GM12878 (cell line): ENCODE measurements at regions not wholly inside any gene's neighbourhood (a gene's known extent, or its start where the extent isn't known, plus 50 kb on each side); places are given as distances from the start of the nearest gene placed in this dataset.

ENCODE experiments used
- ATAC-seq: fragments of 200-7000 bp; cut with Tn5 transposase; 3 replicates; pipeline ENCODE4 v1.9.1; 2020; ENCODE audit warnings: mild to moderate bottlenecking, moderate library complexity
- BruUV-seq: library from RNA; stranded (reverse); fragments of 400-500 nt; replicated peaks from 2 replicates; lab custom pipeline; 2021; lab: Mats Ljungman, UMichigan
- CTCF ChIA-PET: fragments of 300-600 bp; sonication (Branson Sonifier 250); formaldehyde crosslinking; extraction: SDS; loops from one replicate; lab custom pipeline; 2021; ENCODE audit warnings: inconsistent platforms; lab: Yijun Ruan, JAX
- POLR2A ChIA-PET: fragments of 350-600 bp; formaldehyde crosslinking; extraction: SDS; loops from one replicate; lab custom pipeline; 2021; ENCODE audit warnings: inconsistent platforms; lab: Charles Lee
- RAD21 ChIA-PET: fragments of 300-600 bp; sonication (Branson Sonifier 250); formaldehyde crosslinking; loops from one replicate; lab custom pipeline; 2023; ENCODE audit warnings: antibody characterized with exemption; ENCODE audit not compliant: unreplicated experiment; lab: Charles Lee
- SMC1A ChIA-PET: fragments of 300-600 bp; sonication (Branson Sonifier 250); formaldehyde crosslinking; loops from one replicate; lab custom pipeline; 2023; ENCODE audit not compliant: unreplicated experiment, uncharacterized antibody; lab: Charles Lee
- DNase-seq: peaks from one replicate; pipeline ENCODE4 v3.0.0-alpha.2; 2011; ENCODE audit warnings: low read depth, low spot score
- FAIRE-seq: peaks from 3 replicates; lab custom pipeline; 2011; peaks lifted over from hg19 to GRCh38; lab: Jason Lieb, UNC
- H2AFZ ChIP-seq: 2 replicates; pipeline ENCODE4 v1.6.0; 2011; ENCODE audit warnings: low read depth, low read length, control low read depth; ENCODE audit not compliant: control insufficient read depth
- H3K27ac ChIP-seq: 2 replicates; pipeline ENCODE4 v1.5.1; 2011; ENCODE audit warnings: control low read depth; ENCODE audit not compliant: control insufficient read depth, insufficient read depth
- H3K27me3 ChIP-seq, 2 experiments: replicated peaks in 1 of 2; 2 replicates each; pipeline versions ENCODE4 v1.6.0 to v1.6.1; 2011; ENCODE audit warnings: low read length in 1 of 2; ENCODE audit not compliant: control insufficient read depth in 2 of 2, insufficient read depth in 2 of 2
- H3K36me3 ChIP-seq, 2 experiments: 2 replicates each; pipeline ENCODE4 v1.5.1; 2011; ENCODE audit warnings: low read length in 1 of 2; ENCODE audit not compliant: control insufficient read depth in 2 of 2, insufficient read depth in 2 of 2
- H3K4me1 ChIP-seq: 2 replicates; pipeline ENCODE4 v1.6.1; 2011; ENCODE audit warnings: mild to moderate bottlenecking, low read length, moderate library complexity, mixed read lengths; ENCODE audit not compliant: control insufficient read depth, insufficient read depth
- H3K4me2 ChIP-seq: 2 replicates; pipeline ENCODE4 v1.6.0; 2011; ENCODE audit warnings: control low read depth; ENCODE audit not compliant: control insufficient read depth, insufficient read depth
- H3K4me3 ChIP-seq: fragments of 200-600 bp; sonication (generic); 2 replicates; pipeline ENCODE4 v1.5.1; 2016
- H3K79me2 ChIP-seq: 2 replicates; pipeline ENCODE4 v1.6.0; 2011; ENCODE audit warnings: low read length; ENCODE audit not compliant: control insufficient read depth, insufficient read depth
- H3K9ac ChIP-seq: 2 replicates; pipeline ENCODE4 v1.8.0; 2011; ENCODE audit warnings: low read length, control low read depth, mixed read lengths; ENCODE audit not compliant: control insufficient read depth, insufficient read depth
- H3K9me3 ChIP-seq: replicated peaks from 3 replicates; pipeline ENCODE4 v1.5.1; 2011; ENCODE audit warnings: mild to moderate bottlenecking, low read length; ENCODE audit not compliant: control insufficient read depth, insufficient read depth
- H4K20me1 ChIP-seq: 2 replicates; pipeline ENCODE4 v1.6.0; 2011; ENCODE audit not compliant: control insufficient read depth, insufficient read depth
- E2F8 ChIP-seq: fragments of 450-650 bp; IDR thresholded peaks from 2 replicates; pipeline ENCODE4 v1.6.1; 2018; ENCODE audit warnings: mild to moderate bottlenecking, low read depth, moderate library complexity; ENCODE audit not compliant: partially characterized antibody
- MEF2A ChIP-seq: IDR thresholded peaks from 2 replicates; pipeline ENCODE4 v1.6.1; 2011; ENCODE audit warnings: low read depth, mild to moderate bottlenecking, low read length, moderate library complexity; ENCODE audit not compliant: insufficient read depth
- MTA2 ChIP-seq: fragments of 450-650 bp; IDR thresholded peaks from 2 replicates; pipeline ENCODE4 v1.6.1; 2016; ENCODE audit warnings: low read depth, mild to moderate bottlenecking, moderate library complexity
- NFYA ChIP-seq: IDR thresholded peaks from 2 replicates; pipeline ENCODE4 v1.6.1; 2011; ENCODE audit warnings: low read depth, mild to moderate bottlenecking, low read length, improper control_type of control experiment, borderline replicate concordance
- NFYB ChIP-seq: IDR thresholded peaks from 2 replicates; pipeline ENCODE4 v1.6.1; 2011; ENCODE audit warnings: low read depth, mild to moderate bottlenecking, low read length, improper control_type of control experiment, moderate library complexity; ENCODE audit not compliant: insufficient read depth
- POLR2AphosphoS2 ChIP-seq: IDR thresholded peaks from 2 replicates; pipeline ENCODE4 v1.6.1; 2011; ENCODE audit warnings: low read depth, mild to moderate bottlenecking, low read length, improper control_type of control experiment, moderate library complexity
- RCOR1 ChIP-seq: conservative IDR thresholded peaks from 2 replicates; pipeline ENCODE4 v1.6.1; 2012; ENCODE audit warnings: low read depth, low read length, improper control_type of control experiment
- TCF12 ChIP-seq: IDR thresholded peaks from 2 replicates; pipeline ENCODE4 v1.6.1; 2011; ENCODE audit warnings: low read depth, mild to moderate bottlenecking, low read length
- WRNIP1 ChIP-seq: IDR thresholded peaks from 2 replicates; pipeline ENCODE4 v1.6.1; 2011; ENCODE audit warnings: low read depth, low read length, improper control_type of control experiment, borderline replicate concordance
- YBX1 ChIP-seq: fragments of 450-650 bp; IDR thresholded peaks from 2 replicates; pipeline ENCODE4 v1.6.1; 2016; ENCODE audit warnings: antibody characterized with exemption
- ZNF592 ChIP-seq: fragments of 450-650 bp; IDR thresholded peaks from 2 replicates; pipeline ENCODE4 v1.6.1; 2017; ENCODE audit warnings: mild to moderate bottlenecking, moderate library complexity
- WGBS: methylation state at CpG from one replicate; pipeline ENCODE4 v1.1.6; 2016; ENCODE audit warnings: low lambda C conversion rate; ENCODE audit not compliant: insufficient replicate concordance, insufficient coverage; ENCODE audit errors: missing lambda C conversion rate; 5-methylcytosine and 5-hydroxymethylcytosine counted together
- in situ Hi-C: fragments of 300-500 bp; cut with MboI; formaldehyde crosslinking; loops from 9 replicates; pipeline ENCODE4 v1.14.3; 2018; ENCODE audit warnings: mixed read lengths
- intact Hi-C: fragments of 100-400 bp; cut with micrococcal nuclease; formaldehyde crosslinking; loops from one replicate; pipeline ENCODE4 v1.14.2; 2022; ENCODE audit not compliant: unreplicated experiment
- TF ChIP-seq, protein P1 (sequence below): fragments of 150-350 bp; IDR thresholded peaks from 2 replicates; pipeline ENCODE4 v1.6.1; 2016; ENCODE audit warnings: low read depth, low read length
- TF ChIP-seq, protein P2 (sequence below): IDR thresholded peaks from 2 replicates; pipeline ENCODE4 v1.6.1; 2011; ENCODE audit warnings: borderline replicate concordance, low read depth, mild to moderate bottlenecking, moderate library complexity, low read length; ENCODE audit not compliant: insufficient read depth, poor library complexity, severe bottlenecking

GRCh38 chr17:71710816-71711215, 410.0 kb upstream of the SOX9 start:
- H3K27ac ChIP-seq = no peak overlapping the region
- H3K27me3 ChIP-seq = no peaks in the 10 kb centered on the region
- SMC1A ChIA-PET = no interaction called here
- H4K20me1 ChIP-seq = no peaks in the 10 kb centered on the region
- RAD21 ChIA-PET = no interaction called here
- no peaks in the 10 kb centered on the region for H3K36me3 ChIP-seq
- no peak overlapping the region for H3K4me2 ChIP-seq
- H3K4me1 ChIP-seq = no peaks in the 10 kb centered on the region
- no peak for ATAC-seq
- TF ChIP-seq, protein P1, sequence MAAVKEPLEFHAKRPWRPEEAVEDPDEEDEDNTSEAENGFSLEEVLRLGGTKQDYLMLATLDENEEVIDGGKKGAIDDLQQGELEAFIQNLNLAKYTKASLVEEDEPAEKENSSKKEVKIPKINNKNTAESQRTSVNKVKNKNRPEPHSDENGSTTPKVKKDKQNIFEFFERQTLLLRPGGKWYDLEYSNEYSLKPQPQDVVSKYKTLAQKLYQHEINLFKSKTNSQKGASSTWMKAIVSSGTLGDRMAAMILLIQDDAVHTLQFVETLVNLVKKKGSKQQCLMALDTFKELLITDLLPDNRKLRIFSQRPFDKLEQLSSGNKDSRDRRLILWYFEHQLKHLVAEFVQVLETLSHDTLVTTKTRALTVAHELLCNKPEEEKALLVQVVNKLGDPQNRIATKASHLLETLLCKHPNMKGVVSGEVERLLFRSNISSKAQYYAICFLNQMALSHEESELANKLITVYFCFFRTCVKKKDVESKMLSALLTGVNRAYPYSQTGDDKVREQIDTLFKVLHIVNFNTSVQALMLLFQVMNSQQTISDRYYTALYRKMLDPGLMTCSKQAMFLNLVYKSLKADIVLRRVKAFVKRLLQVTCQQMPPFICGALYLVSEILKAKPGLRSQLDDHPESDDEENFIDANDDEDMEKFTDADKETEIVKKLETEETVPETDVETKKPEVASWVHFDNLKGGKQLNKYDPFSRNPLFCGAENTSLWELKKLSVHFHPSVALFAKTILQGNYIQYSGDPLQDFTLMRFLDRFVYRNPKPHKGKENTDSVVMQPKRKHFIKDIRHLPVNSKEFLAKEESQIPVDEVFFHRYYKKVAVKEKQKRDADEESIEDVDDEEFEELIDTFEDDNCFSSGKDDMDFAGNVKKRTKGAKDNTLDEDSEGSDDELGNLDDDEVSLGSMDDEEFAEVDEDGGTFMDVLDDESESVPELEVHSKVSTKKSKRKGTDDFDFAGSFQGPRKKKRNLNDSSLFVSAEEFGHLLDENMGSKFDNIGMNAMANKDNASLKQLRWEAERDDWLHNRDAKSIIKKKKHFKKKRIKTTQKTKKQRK = no peak
- TF ChIP-seq ZNF592 (no peak), RCOR1 (no peak), POLR2AphosphoS2 (no peak), YBX1 (no peak), E2F8 (no peak), MEF2A (no peak), MTA2 (no peak), WRNIP1 (no peak), NFYB (no peak), TCF12 (no peak), NFYA (no peak)
- TF ChIP-seq, protein P2, sequence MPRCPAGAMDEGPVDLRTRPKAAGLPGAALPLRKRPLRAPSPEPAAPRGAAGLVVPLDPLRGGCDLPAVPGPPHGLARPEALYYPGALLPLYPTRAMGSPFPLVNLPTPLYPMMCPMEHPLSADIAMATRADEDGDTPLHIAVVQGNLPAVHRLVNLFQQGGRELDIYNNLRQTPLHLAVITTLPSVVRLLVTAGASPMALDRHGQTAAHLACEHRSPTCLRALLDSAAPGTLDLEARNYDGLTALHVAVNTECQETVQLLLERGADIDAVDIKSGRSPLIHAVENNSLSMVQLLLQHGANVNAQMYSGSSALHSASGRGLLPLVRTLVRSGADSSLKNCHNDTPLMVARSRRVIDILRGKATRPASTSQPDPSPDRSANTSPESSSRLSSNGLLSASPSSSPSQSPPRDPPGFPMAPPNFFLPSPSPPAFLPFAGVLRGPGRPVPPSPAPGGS = no peak
- no peak overlapping the region for H3K4me3 ChIP-seq
- H3K9me3 ChIP-seq = no peaks in the 10 kb centered on the region
- in situ Hi-C loops (no loop called here), intact Hi-C loops (no loop called here)
- WGBS = 0% methylated on average over 1 of the region's 1 CpG
- no peak overlapping the region for H2AFZ ChIP-seq
- CTCF ChIA-PET = interaction anchor here (0.7 kb wide), 1 partner anchor 170 kb away, joined by 3 read pairs; no protein-coding TSS in a partner anchor
- no peak for DNase-seq
- BruUV-seq = no TSS peak
- no peaks in the 10 kb centered on the region for H3K79me2 ChIP-seq
- no peak overlapping the region for H3K9ac ChIP-seq
- POLR2A ChIA-PET = no interaction called here
- FAIRE-seq = no peak
